ENCODE measurements at regions not wholly inside any gene's neighbourhood (a gene's known extent, or its start where the extent isn't known, plus 50 kb on each side); places are given as distances from the start of the nearest gene placed in this dataset.

DNA sequence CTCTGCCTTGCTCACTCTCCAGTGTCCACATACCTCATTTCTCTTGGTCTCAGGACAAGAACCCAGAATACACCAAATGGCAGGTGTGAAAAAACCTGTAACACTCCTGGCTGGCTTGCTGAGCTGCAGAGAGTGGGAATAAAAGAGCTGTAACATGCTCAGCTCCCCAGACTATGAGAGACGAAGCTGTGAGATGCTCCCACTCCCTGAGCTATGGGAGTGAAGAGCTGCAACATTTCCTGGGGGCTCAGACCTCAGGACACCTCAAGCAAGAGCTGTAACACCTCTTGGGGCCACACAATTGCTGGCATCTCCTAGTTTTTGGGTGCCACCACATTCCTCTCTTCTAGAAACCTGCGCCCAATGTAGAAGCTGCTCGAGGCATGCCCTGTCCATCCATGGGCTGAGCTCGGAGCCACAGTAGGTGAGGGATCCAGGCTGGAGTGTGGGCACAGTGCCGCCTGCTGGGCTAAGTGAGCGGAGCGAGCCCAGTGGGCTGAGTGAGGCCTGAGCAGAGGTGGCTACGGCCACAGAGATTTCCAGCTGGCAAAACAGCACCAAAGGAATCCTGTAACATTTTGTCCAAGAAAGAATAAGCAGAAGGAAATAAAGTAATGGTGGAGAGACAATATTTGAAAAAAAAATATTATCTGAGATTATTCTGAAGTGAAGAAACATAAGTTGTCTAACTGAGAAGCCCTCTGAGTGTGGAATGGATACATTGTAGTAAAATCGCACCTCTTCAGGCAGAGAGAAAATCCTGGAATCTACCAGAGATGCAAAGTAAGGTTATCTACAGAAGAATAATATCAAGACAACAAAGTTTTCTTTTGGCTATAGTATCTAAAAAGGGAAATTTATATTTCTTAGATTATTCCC lies 186.2 kb upstream of the PCDH9 start:
- Histone ChIP-seq H3K4me1 (ENCODE audit: low read depth, poor library complexity, severe bottlenecking) (no peaks in the 10 kb centered on the region), H2AFZ (ENCODE audit: low read depth) (no peak overlapping the region), H3K27ac (no peak overlapping the region), H3K4me3 (IDR thresholded peaks at IDR 0.05; ENCODE audit: insufficient read depth, low read depth, low read length) (no peak overlapping the region), H3K4me2 (no peak overlapping the region), H3K27me3 (ENCODE audit: insufficient read depth, low read depth) (no peaks in the 10 kb centered on the region), H3K9ac (no peak overlapping the region), H3K79me2 (ENCODE audit: insufficient read depth, low read depth) (no peaks in the 10 kb centered on the region), H4K20me1 (ENCODE audit: insufficient read depth) (no peaks in the 10 kb centered on the region), H3K36me3 (ENCODE audit: insufficient read depth) (no peaks in the 10 kb centered on the region)
- TF ChIP-seq CTCF (conservative IDR thresholded peaks at IDR 0.05; ENCODE audit: low read depth, low read length): peak; percentile 57

- Histone ChIP-seq H3K9ac (no peak overlapping the region), H3K4me2 (no peak overlapping the region), H3K4me3 (IDR thresholded peaks at IDR 0.05; ENCODE audit: insufficient read depth, low read depth, low read length) (no peak overlapping the region), H3K4me1 (ENCODE audit: low read depth, poor library complexity, severe bottlenecking) (no peaks in the 10 kb centered on the region), H3K27ac (no peak overlapping the region), H3K79me2 (ENCODE audit: insufficient read depth, low read depth) (no peaks in the 10 kb centered on the region), H3K27me3 (ENCODE audit: insufficient read depth, low read depth) (no peaks in the 10 kb centered on the region), H4K20me1 (ENCODE audit: insufficient read depth) (no peaks in the 10 kb centered on the region), H2AFZ (ENCODE audit: low read depth) (no peak overlapping the region), H3K36me3 (ENCODE audit: insufficient read depth) (no peaks in the 10 kb centered on the region)
- no peak for TF ChIP-seq CTCF (conservative IDR thresholded peaks at IDR 0.05; ENCODE audit: low read depth, low read length)
These were observed 180.5 kb upstream of the PCDH9 start for GRCh38 chr13:67410645-67411044.

DNA sequence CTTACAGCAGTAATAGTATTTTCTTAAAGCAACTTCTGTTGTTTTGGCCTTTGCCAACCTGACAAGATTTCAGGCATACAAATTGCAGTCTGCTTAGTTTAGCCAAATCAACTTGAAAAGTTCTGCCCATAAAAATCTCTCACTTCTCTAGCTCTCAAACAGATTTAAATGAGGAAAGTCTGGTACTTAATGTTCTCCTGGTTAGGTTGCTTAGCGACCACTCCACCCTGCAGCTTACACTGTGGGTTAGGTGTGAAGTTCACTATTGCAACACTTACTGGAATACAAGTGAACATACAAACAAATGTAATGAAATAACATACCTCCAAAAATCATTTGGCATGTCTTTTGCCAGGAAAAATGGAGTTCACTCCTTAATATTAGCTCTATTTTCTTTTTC lies 178.7 kb upstream of the PCDH9 start:
- Histone ChIP-seq H2AFZ (ENCODE audit: low read depth) (no peak overlapping the region), H3K4me3 (IDR thresholded peaks at IDR 0.05; ENCODE audit: insufficient read depth, low read depth, low read length) (no peak overlapping the region), H3K4me2 (no peak overlapping the region), H3K27me3 (ENCODE audit: insufficient read depth, low read depth) (no peaks in the 10 kb centered on the region), H3K36me3 (ENCODE audit: insufficient read depth) (no peaks in the 10 kb centered on the region), H4K20me1 (ENCODE audit: insufficient read depth) (no peaks in the 10 kb centered on the region), H3K79me2 (ENCODE audit: insufficient read depth, low read depth) (no peaks in the 10 kb centered on the region), H3K9ac (no peak overlapping the region), H3K4me1 (ENCODE audit: low read depth, poor library complexity, severe bottlenecking) (no peaks in the 10 kb centered on the region), H3K27ac (no peak overlapping the region)
- no peak for TF ChIP-seq CTCF (conservative IDR thresholded peaks at IDR 0.05; ENCODE audit: low read depth, low read length)

DNA sequence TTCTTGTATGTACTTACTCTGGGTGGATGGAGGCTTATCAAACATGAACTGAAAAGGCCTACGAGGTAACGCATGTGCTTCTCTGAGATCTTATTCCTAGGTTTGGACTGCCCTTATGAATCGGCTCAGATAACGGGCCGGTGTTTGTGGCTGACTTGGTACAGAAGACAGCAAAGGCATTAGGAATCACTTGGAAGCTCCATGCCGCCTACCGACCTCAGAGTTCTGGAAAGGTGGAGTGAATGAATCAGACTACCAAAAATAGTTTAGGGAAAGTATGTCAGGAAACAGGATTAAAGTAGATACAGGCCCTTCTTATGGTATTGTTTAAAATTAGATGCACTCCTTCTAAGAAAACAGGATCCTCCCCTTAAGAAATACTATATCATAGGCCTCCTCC lies 172.4 kb upstream of the PCDH9 start:
- no peaks in the 10 kb centered on the region for H3K27me3 ChIP-seq (ENCODE audit: insufficient read depth, low read depth)
- no peaks in the 10 kb centered on the region for H3K4me1 ChIP-seq (ENCODE audit: low read depth, poor library complexity, severe bottlenecking)
- no peak overlapping the region for H3K4me3 ChIP-seq (IDR thresholded peaks at IDR 0.05; ENCODE audit: insufficient read depth, low read depth, low read length)
- H3K9ac ChIP-seq: no peak overlapping the region
- H3K36me3 ChIP-seq (ENCODE audit: insufficient read depth): no peaks in the 10 kb centered on the region
- H2AFZ ChIP-seq (ENCODE audit: low read depth): no peak overlapping the region
- no peaks in the 10 kb centered on the region for H3K79me2 ChIP-seq (ENCODE audit: insufficient read depth, low read depth)
- no peaks in the 10 kb centered on the region for H4K20me1 ChIP-seq (ENCODE audit: insufficient read depth)
- H3K27ac ChIP-seq: no peak overlapping the region
- no peak overlapping the region for H3K4me2 ChIP-seq
- TF ChIP-seq CTCF (conservative IDR thresholded peaks at IDR 0.05; ENCODE audit: low read depth, low read length): no peak
